GM13976 (cell line): ENCODE measurements at regions not wholly inside any gene's neighbourhood (a gene's known extent, or its start where the extent isn't known, plus 50 kb on each side); places are given as distances from the start of the nearest gene placed in this dataset.

ENCODE experiments used
- DNase-seq: peaks from one replicate; pipeline ENCODE4 v3.0.0; 2012; ENCODE audit warnings: low spot score
- in situ Hi-C: fragments of 300-500 bp; cut with MboI; formaldehyde crosslinking; loops from one replicate; pipeline ENCODE4 v1.12.0; 2022; ENCODE audit warnings: low sequenced_read_pairs, mixed read lengths, inconsistent platforms; ENCODE audit not compliant: unreplicated experiment
- TF ChIP-seq, protein P1 (sequence below): IDR thresholded peaks from 2 replicates; pipeline ENCODE4 v1.5.1; 2012; ENCODE audit warnings: borderline replicate concordance, mild to moderate bottlenecking; ENCODE audit not compliant: insufficient read depth; ENCODE audit errors: extremely low read depth, missing control alignments, control extremely low read depth

DNA sequence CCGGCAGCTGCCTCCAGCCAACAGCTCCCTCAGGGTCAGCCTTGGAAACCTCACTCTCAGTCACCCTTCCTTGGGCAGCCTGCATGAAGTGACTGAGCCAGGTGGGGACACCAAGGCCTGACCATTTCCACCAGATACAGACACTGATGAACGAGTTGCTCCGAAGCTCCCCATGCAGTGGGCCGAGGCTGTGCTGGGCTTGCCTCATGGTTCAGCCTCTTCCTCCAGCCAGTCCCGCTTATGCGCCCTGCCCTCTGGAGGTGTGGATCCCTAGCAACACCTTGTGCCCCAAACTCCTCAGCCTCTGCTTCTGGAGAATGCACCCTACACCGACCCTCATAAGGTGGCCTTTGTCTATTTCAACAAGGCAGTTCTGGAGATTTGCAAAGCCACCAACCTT is 236.0 kb downstream of the RRAGC start:
- in situ Hi-C loops: loop anchor here (25.0 kb wide), 1 partner anchor 189 kb away; no protein-coding TSS in a partner anchor
- DNase-seq: no peak
- TF ChIP-seq, protein P1, sequence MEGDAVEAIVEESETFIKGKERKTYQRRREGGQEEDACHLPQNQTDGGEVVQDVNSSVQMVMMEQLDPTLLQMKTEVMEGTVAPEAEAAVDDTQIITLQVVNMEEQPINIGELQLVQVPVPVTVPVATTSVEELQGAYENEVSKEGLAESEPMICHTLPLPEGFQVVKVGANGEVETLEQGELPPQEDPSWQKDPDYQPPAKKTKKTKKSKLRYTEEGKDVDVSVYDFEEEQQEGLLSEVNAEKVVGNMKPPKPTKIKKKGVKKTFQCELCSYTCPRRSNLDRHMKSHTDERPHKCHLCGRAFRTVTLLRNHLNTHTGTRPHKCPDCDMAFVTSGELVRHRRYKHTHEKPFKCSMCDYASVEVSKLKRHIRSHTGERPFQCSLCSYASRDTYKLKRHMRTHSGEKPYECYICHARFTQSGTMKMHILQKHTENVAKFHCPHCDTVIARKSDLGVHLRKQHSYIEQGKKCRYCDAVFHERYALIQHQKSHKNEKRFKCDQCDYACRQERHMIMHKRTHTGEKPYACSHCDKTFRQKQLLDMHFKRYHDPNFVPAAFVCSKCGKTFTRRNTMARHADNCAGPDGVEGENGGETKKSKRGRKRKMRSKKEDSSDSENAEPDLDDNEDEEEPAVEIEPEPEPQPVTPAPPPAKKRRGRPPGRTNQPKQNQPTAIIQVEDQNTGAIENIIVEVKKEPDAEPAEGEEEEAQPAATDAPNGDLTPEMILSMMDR: no peak

DNA sequence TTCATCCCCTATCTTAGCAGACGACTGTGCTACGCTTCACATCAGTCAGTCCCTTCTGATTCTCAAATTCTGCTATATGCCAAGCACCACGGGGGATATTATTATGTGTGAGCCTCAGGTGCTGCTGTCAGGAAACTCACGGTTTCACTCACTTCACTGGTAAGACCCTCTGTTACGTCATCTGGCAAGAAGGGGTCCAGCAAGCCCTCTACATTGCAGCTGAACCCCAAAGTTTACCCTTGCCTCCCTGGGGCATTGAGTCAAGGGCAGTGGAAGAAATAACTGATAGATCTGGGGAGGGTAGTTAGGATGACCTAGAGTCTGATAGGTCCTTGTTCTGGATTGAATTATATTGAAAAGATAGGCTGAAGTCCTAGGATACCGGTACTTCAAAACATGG is 237.4 kb downstream of the RRAGC start:
- TF ChIP-seq, protein P1: no peak
- DNase-seq: no peak
- in situ Hi-C loops: loop anchor here (25.0 kb wide), 1 partner anchor 190 kb away; no protein-coding TSS in a partner anchor

DNA sequence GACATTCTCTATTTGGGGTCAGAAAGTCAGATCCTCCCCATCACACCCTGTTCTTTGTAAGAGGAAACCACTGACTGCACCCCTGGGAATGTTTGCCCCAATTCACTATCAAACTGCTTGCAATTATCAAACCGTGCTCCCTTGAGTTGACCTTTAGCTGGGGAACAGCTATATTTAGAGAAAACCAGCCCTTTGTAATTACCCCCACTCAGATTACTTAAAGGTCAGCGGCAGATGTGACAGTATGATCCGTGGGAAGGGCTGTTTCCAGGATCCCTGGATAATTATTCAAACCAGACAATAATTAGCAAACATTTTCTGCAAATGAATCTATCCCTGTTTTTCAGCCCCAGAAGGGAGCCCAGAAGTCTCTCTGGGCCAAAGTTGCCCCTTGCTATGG is 242.7 kb downstream of the RRAGC start:
- in situ Hi-C loops: loop anchor here (25.0 kb wide), 1 partner anchor 195 kb away; no protein-coding TSS in a partner anchor
- TF ChIP-seq, protein P1: no peak
- no peak for DNase-seq

DNA sequence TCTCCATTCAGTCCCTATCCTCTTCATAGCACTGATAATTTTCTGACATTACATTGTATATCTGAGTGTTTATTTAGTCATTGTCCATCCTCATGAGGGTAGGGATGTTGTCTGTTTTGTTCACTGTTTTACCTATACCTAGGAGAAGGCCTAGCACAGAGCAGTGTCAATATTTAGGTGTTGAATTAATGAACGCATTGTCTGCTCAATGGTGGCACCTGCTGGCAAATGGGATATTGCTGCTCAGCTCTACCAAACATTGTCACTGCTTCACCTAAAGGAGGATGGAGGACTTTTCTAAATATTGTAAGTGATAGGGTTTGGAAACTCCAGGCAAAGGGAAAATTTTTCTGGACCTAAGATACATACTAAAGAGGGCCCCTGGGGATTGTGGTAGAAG is 243.9 kb downstream of the RRAGC start:
- DNase-seq: no peak
- in situ Hi-C loops: loop anchor here (25.0 kb wide), 1 partner anchor 197 kb away; no protein-coding TSS in a partner anchor
- TF ChIP-seq, protein P1: no peak

DNA sequence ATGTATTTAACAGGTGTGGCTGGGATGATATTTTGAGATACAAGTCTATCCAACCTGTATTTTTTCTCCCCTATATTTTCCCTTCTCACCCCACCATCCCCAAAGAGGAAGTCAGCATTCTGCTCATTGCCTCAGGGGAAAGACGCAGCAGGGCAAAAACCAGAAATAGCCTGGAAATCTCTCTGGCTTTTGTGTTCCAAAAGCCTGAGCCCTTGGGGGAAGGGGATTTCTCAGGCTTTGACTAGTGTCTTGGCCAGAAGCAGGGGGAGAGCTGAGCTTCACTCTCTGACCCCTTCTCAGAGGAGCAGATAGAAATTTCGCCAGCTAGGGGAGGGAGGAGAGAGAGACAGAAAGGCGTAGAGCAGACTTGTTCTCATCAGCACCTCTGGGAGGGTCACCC is 244.7 kb downstream of the RRAGC start:
- in situ Hi-C loops: loop anchor here (25.0 kb wide), 1 partner anchor 197 kb away; no protein-coding TSS in a partner anchor
- DNase-seq: no peak
- TF ChIP-seq, protein P1: no peak

DNA sequence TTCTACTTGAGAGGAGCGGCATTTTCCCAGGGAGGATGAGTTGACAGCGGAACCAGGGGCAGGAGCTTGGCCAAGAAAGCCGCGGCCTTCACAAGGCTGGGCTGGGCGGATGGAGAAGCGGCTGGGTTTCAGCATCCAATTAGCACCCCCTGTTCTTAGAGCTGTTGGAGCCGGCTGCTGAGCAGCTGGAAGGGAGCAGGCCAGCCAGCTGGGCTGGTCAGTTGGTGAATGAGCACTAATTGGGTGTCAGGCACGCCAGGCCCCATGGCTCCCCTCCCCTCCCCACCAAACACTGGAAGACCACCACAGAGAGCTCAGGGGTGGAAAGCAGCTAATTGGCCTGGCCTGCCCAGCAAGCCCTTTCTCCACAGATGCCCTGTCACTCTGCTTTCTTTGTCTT is 245.6 kb downstream of the RRAGC start:
- no peak for DNase-seq
- TF ChIP-seq, protein P1: no peak
- in situ Hi-C loops: loop anchor here (25.0 kb wide), 1 partner anchor 198 kb away; no protein-coding TSS in a partner anchor
